Upper lobe of left lung (tissue), 4 donors: ENCODE measurements at regions not wholly inside any gene's neighbourhood (a gene's known extent, or its start where the extent isn't known, plus 50 kb on each side); places are given as distances from the start of the nearest gene placed in this dataset.

Experiments used
- EP300 ChIP-seq, 4 donors: sonication (generic); formaldehyde crosslinking; IDR thresholded peaks; one replicate each; pipeline ENCODE4 v1.5.1; 2017; ENCODE audit warnings: antibody characterized with exemption in 4 of 4, control low read depth in 2 of 4
- POLR2A ChIP-seq, 4 donors: fragments of 450-650 bp; IDR thresholded peaks; one replicate each; pipeline ENCODE4 v1.5.1; 2016 to 2017; ENCODE audit warnings: antibody characterized with exemption in 4 of 4, mild to moderate bottlenecking in 2 of 4
- POLR2AphosphoS5 ChIP-seq, 2 donors: sonication (generic); formaldehyde crosslinking; IDR thresholded peaks; one replicate each; pipeline ENCODE4 v1.5.1; 2017; ENCODE audit warnings: antibody characterized with exemption in 2 of 2
- TF ChIP-seq, protein P1 (sequence below), 6 experiments: fragments of 450-650 bp in 4 of 6; fragments of 200-600 bp in 2 of 6; sonication (generic) in 2 of 6; IDR thresholded peaks; one replicate each; pipeline ENCODE4 v1.5.1; 2016 to 2019; ENCODE audit warnings: antibody characterized with exemption in 6 of 6

DNA sequence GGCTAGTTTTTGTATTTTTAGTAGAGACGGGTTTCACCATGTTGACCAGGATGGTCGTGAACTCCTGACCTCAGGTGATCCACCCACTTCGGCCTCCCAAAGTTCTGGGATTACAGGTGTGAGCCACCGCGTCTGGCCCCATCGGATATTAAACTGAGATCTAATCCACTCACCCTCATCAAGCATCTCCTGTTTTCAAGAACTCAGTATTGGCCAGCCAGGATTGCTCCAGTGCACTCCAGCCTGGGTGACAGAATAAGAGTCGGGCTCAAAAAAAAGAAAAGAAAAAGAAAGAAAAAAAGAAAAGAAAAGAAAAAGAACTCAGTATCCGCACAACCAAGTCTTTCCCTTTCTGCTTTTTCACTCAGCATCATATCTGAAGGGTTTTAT lies 167.6 kb downstream of the OR13H1 start:
- TF ChIP-seq POLR2A (IDR thresholded peaks at IDR 0.05), result no peak
- no peak for TF ChIP-seq POLR2AphosphoS5 (IDR thresholded peaks at IDR 0.05)
- TF ChIP-seq, protein P1, sequence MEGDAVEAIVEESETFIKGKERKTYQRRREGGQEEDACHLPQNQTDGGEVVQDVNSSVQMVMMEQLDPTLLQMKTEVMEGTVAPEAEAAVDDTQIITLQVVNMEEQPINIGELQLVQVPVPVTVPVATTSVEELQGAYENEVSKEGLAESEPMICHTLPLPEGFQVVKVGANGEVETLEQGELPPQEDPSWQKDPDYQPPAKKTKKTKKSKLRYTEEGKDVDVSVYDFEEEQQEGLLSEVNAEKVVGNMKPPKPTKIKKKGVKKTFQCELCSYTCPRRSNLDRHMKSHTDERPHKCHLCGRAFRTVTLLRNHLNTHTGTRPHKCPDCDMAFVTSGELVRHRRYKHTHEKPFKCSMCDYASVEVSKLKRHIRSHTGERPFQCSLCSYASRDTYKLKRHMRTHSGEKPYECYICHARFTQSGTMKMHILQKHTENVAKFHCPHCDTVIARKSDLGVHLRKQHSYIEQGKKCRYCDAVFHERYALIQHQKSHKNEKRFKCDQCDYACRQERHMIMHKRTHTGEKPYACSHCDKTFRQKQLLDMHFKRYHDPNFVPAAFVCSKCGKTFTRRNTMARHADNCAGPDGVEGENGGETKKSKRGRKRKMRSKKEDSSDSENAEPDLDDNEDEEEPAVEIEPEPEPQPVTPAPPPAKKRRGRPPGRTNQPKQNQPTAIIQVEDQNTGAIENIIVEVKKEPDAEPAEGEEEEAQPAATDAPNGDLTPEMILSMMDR (IDR thresholded peaks at IDR 0.05), result no peak
- TF ChIP-seq EP300 (IDR thresholded peaks at IDR 0.05), result no peak
